ENCODE measurements at regions not wholly inside any gene's neighbourhood (a gene's known extent, or its start where the extent isn't known, plus 50 kb on each side); places are given as distances from the start of the nearest gene placed in this dataset.

DNA sequence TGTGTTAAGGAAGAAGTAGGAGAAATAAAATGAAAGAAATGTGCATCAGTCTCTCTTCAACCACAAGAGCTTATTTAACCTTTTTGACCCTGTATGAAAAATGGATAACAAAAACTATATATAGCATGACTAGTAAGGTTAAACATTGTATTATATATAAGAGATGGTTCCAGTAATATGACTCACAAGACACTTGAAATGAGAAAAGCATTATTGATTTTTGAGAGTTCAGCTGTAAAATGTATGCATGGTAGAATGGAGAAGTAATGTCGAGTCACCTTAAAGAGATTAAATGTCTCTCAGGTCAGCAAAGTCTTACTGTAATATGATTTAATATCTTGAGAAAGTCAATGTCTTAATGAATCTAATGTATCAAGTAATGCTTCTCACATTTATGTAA is 860.9 kb downstream of the TAF11L14 start:
- no peak overlapping the region for H3K4me2 ChIP-seq (ENCODE audit: low read depth, low read length, poor library complexity, severe bottlenecking)
- H3K4me1 ChIP-seq (ENCODE audit: low read length), result no peaks in the 10 kb centered on the region
- H3K36me3 ChIP-seq (ENCODE audit: insufficient read depth, low read length), result no peaks in the 10 kb centered on the region
- no peaks in the 10 kb centered on the region for H3K79me2 ChIP-seq (ENCODE audit: low read length)
- no peak overlapping the region for H3K27ac ChIP-seq (ENCODE audit: low read length)
- no peaks in the 10 kb centered on the region for H3K9me2 ChIP-seq (replicated peaks; ENCODE audit: insufficient read depth, low read length)
- no peak overlapping the region for H3K4me3 ChIP-seq (ENCODE audit: low read length)
- H2AFZ ChIP-seq (ENCODE audit: low read length), result no peak overlapping the region
- H4K20me1 ChIP-seq (ENCODE audit: insufficient read depth, low read depth, low read length), result no peaks in the 10 kb centered on the region
- H3K9me3 ChIP-seq (ENCODE audit: low read length), result peaks cover 23% of the 10 kb centered on the region
- H3K9ac ChIP-seq (ENCODE audit: low read length), result no peak overlapping the region
- no peaks in the 10 kb centered on the region for H3K27me3 ChIP-seq (ENCODE audit: low read length)
- no peak for DNase-seq

DNA sequence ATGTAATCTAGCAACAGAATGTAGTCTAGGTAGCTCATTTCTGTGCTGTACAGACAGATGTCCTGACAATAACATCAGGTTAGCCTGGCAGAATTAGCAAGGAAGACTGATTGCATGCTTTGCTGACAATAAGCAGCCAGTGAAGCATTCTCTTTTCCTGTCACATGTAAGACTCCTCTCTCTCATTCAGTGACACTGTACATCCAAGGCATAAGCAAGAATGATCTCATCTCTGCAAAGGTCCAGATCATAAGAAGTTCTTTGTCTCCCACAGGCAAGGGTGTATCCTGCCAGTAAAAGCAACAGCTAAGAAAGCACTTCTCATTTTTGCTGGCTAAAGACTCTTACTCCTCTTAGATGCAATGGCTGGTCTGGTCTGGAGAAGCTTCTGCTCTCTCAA is 861.8 kb downstream of the TAF11L14 start:
- Histone ChIP-seq H4K20me1 (ENCODE audit: insufficient read depth, low read depth, low read length) (no peaks in the 10 kb centered on the region), H3K9ac (ENCODE audit: low read length) (no peak overlapping the region), H3K4me3 (ENCODE audit: low read length) (no peak overlapping the region), H3K27ac (ENCODE audit: low read length) (no peak overlapping the region), H3K4me1 (ENCODE audit: low read length) (no peaks in the 10 kb centered on the region), H2AFZ (ENCODE audit: low read length) (no peak overlapping the region), H3K79me2 (ENCODE audit: low read length) (no peaks in the 10 kb centered on the region), H3K36me3 (ENCODE audit: insufficient read depth, low read length) (no peaks in the 10 kb centered on the region), H3K4me2 (ENCODE audit: low read depth, low read length, poor library complexity, severe bottlenecking) (no peak overlapping the region), H3K27me3 (ENCODE audit: low read length) (no peaks in the 10 kb centered on the region), H3K9me2 (replicated peaks; ENCODE audit: insufficient read depth, low read length) (no peaks in the 10 kb centered on the region), H3K9me3 (ENCODE audit: low read length) (peaks cover 24% of the 10 kb centered on the region)
- no peak for DNase-seq

DNA sequence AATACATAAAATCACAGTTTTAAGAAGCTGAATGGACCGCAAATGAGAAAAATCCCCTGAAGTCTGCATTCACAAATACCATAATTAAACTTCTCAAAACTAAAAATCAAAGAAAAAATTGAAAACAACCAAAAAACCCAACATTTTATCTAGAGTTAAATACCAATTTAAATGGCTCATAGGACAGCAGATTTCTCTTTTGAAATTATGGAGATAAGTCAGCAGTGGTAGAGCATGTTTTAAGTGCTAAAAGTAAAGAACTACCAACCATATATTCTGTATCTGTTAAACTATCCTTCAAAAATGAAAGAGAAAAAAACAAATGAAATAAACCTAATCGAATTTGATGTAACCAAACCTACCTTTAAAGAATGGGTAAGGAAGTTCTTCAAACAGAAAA is 862.8 kb downstream of the TAF11L14 start:
- no peaks in the 10 kb centered on the region for H3K27me3 ChIP-seq (ENCODE audit: low read length)
- H3K4me2 ChIP-seq (ENCODE audit: low read depth, low read length, poor library complexity, severe bottlenecking), result no peak overlapping the region
- H3K27ac ChIP-seq (ENCODE audit: low read length), result no peak overlapping the region
- H3K79me2 ChIP-seq (ENCODE audit: low read length), result no peaks in the 10 kb centered on the region
- H3K4me3 ChIP-seq (ENCODE audit: low read length), result no peak overlapping the region
- no peaks in the 10 kb centered on the region for H4K20me1 ChIP-seq (ENCODE audit: insufficient read depth, low read depth, low read length)
- no peak overlapping the region for H2AFZ ChIP-seq (ENCODE audit: low read length)
- peaks cover 19% of the 10 kb centered on the region for H3K9me3 ChIP-seq (ENCODE audit: low read length)
- no peak for DNase-seq
- H3K4me1 ChIP-seq (ENCODE audit: low read length), result no peaks in the 10 kb centered on the region
- H3K9ac ChIP-seq (ENCODE audit: low read length), result no peak overlapping the region
- no peaks in the 10 kb centered on the region for H3K36me3 ChIP-seq (ENCODE audit: insufficient read depth, low read length)
- H3K9me2 ChIP-seq (replicated peaks; ENCODE audit: insufficient read depth, low read length), result no peaks in the 10 kb centered on the region

DNA sequence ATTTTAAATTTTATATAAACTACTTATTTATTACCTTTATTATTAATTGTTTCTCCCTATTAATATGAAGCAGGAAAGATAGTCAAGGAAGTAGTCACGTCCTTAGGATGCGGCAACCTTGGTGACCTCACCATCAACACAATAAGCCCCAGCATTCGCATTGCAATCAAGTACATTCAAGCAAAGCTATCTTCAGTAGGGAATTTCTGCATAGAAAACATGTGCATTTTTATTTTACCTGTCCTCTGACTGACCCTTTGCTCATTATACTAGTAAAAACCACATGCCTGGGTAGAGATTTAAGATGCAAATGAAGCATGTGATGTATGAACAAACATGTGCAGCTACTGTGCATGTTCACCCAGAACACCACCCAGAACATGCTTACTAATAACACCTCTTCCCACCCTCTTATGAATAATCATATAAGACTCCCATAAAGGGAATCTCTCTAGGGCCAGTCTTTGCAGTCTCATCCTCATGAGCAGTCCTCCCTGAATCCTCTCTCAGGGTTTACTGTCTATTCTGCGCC is 869.6 kb downstream of the TAF11L14 start:
- Histone ChIP-seq H4K20me1 (ENCODE audit: insufficient read depth, low read depth, low read length) (no peaks in the 10 kb centered on the region), H3K27me3 (ENCODE audit: low read length) (no peaks in the 10 kb centered on the region), H3K9me2 (replicated peaks; ENCODE audit: insufficient read depth, low read length) (no peaks in the 10 kb centered on the region), H3K4me1 (ENCODE audit: low read length) (no peaks in the 10 kb centered on the region), H3K9me3 (ENCODE audit: low read length) (peaks cover 6% of the 10 kb centered on the region; the same call in 1 of the 2 replicates), H2AFZ (ENCODE audit: low read length) (no peak overlapping the region), H3K9ac (ENCODE audit: low read length) (no peak overlapping the region), H3K4me2 (ENCODE audit: low read depth, low read length, poor library complexity, severe bottlenecking) (no peak overlapping the region), H3K4me3 (ENCODE audit: low read length) (no peak overlapping the region), H3K36me3 (ENCODE audit: insufficient read depth, low read length) (no peaks in the 10 kb centered on the region), H3K27ac (ENCODE audit: low read length) (no peak overlapping the region), H3K79me2 (ENCODE audit: low read length) (no peaks in the 10 kb centered on the region)
- DNase-seq, result no peak

DNA sequence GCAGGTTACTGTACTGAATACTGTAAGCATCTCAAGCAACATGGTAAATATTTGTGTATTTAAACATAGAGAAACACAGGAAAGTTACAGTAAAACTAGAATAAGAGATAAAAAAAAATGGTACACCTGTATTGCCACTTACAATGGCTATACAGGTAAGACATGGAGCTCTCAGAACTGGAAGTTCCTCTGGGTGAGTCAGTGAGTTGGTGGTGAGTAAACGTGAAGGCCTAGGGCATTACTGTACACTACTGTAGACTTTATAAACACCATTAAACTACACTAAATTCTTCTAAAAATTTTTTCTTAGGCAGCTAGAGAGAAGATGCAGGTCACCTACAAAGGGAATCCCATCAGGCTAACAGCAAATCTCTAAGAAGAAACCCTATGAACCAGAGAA is 872.9 kb downstream of the TAF11L14 start:
- Histone ChIP-seq H4K20me1 (ENCODE audit: insufficient read depth, low read depth, low read length) (no peaks in the 10 kb centered on the region), H3K36me3 (ENCODE audit: insufficient read depth, low read length) (no peaks in the 10 kb centered on the region), H3K27ac (ENCODE audit: low read length) (no peak overlapping the region), H3K9ac (ENCODE audit: low read length) (no peak overlapping the region), H3K4me3 (ENCODE audit: low read length) (no peak overlapping the region), H3K79me2 (ENCODE audit: low read length) (no peaks in the 10 kb centered on the region), H3K9me2 (replicated peaks; ENCODE audit: insufficient read depth, low read length) (no peaks in the 10 kb centered on the region), H3K4me1 (ENCODE audit: low read length) (no peaks in the 10 kb centered on the region), H2AFZ (ENCODE audit: low read length) (no peak overlapping the region), H3K9me3 (ENCODE audit: low read length) (peaks cover 4% of the 10 kb centered on the region; the same call in 1 of the 2 replicates), H3K4me2 (ENCODE audit: low read depth, low read length, poor library complexity, severe bottlenecking) (no peak overlapping the region), H3K27me3 (ENCODE audit: low read length) (no peaks in the 10 kb centered on the region)
- no peak for DNase-seq

DNA sequence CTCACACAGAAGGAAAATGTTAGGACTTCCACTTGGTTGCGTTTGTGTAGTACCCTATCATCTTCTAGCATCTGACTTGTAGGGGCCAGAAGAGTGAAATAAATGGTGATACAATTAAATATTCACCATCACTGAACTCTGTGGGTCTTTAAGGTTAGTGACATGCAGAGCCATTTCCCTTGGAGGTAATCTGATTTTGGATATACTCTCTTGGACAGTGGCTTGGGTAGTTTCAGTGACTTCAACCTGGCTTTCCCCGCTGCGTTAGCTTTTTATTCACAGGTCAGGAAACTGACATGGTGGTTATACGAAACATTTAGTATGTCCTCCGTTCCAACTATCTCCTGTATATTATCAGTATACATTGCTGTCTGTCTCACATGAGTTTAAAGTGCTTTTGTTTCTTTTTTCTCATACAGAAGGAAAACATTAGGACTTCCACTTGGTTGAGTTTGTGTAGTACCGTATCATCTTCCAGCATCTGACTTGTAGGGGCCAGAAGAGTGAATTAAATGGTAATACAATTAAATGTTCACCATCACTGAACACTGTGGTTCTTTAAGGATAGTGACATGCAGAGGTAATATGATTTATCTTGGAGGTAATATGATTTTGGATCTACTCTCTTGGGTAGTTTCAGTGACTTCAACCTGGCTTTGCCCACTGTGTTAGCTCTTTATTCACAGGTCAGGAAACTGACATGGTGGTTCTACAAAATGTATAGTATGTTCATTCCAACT is 883.6 kb downstream of the TAF11L14 start:
- Histone ChIP-seq H3K27me3 (ENCODE audit: low read length) (no peaks in the 10 kb centered on the region), H3K9me3 (ENCODE audit: low read length) (peaks cover 13% of the 10 kb centered on the region; the same call in 1 of the 2 replicates), H2AFZ (ENCODE audit: low read length) (no peak overlapping the region), H3K4me2 (ENCODE audit: low read depth, low read length, poor library complexity, severe bottlenecking) (no peak overlapping the region), H3K4me3 (ENCODE audit: low read length) (no peak overlapping the region), H3K9me2 (replicated peaks; ENCODE audit: insufficient read depth, low read length) (no peaks in the 10 kb centered on the region), H3K4me1 (ENCODE audit: low read length) (no peaks in the 10 kb centered on the region), H3K79me2 (ENCODE audit: low read length) (no peaks in the 10 kb centered on the region), H4K20me1 (ENCODE audit: insufficient read depth, low read depth, low read length) (no peaks in the 10 kb centered on the region), H3K36me3 (ENCODE audit: insufficient read depth, low read length) (no peaks in the 10 kb centered on the region), H3K9ac (ENCODE audit: low read length) (no peak overlapping the region), H3K27ac (ENCODE audit: low read length) (no peak overlapping the region)
- DNase-seq, result no peak

DNA sequence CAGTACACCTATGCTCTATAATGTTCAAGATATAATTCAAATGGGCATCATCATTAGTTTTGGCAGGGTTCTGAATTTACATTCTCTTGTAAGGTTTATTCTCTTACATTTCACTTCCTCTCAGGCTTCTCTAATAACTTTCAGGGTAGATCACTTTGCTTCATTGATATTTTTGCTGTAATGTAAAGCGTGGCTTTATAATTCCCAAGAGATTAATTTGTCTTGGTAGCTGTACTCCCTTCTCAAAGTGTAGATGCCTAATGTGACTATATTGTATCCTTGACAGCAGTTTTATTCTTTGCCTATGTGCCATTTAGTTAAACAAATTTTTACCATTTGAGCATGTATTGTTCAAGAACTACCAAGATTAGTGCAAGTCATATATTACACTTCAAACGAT is 889.1 kb downstream of the TAF11L14 start:
- peaks cover 11% of the 10 kb centered on the region; the same call in 1 of the 2 replicates for H3K9me3 ChIP-seq (ENCODE audit: low read length)
- no peak overlapping the region for H3K4me2 ChIP-seq (ENCODE audit: low read depth, low read length, poor library complexity, severe bottlenecking)
- no peak overlapping the region for H3K4me3 ChIP-seq (ENCODE audit: low read length)
- H3K27me3 ChIP-seq (ENCODE audit: low read length), result no peaks in the 10 kb centered on the region
- H3K9ac ChIP-seq (ENCODE audit: low read length), result no peak overlapping the region
- no peaks in the 10 kb centered on the region for H3K79me2 ChIP-seq (ENCODE audit: low read length)
- no peaks in the 10 kb centered on the region for H3K9me2 ChIP-seq (replicated peaks; ENCODE audit: insufficient read depth, low read length)
- no peak overlapping the region for H2AFZ ChIP-seq (ENCODE audit: low read length)
- no peaks in the 10 kb centered on the region for H3K36me3 ChIP-seq (ENCODE audit: insufficient read depth, low read length)
- no peak for DNase-seq
- H3K4me1 ChIP-seq (ENCODE audit: low read length), result no peaks in the 10 kb centered on the region
- H4K20me1 ChIP-seq (ENCODE audit: insufficient read depth, low read depth, low read length), result no peaks in the 10 kb centered on the region
- no peak overlapping the region for H3K27ac ChIP-seq (ENCODE audit: low read length)

DNA sequence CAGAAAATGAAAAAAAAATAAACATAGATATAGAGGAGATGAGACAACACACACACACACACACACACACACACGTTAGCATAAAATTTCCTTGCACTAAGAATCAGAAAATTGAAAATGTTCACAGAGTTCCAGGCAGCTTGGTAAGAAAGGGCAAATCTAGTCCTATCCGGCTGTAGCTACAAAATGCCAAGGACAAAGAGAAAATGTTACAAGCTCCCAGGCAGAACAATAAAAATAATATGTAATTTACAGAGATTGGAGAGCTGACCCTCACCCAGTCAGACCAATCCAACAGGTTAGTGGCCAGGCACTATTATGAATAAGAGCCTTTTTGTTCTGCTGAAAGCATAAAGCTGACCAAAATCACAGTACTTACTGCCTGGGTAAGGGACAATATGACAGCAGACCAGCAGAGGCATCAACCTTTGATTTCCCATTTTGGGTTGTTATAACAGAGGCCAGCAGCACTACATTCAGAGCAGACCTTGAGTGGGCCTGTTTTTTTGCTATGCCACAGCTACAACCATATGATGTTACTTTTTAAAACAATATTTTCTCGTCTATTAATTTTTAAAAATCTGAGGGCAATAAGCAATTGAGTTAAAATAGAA is 892.6 kb downstream of the TAF11L14 start:
- no peaks in the 10 kb centered on the region; the same call in 1 of the 2 replicates for H3K9me3 ChIP-seq (ENCODE audit: low read length)
- H3K79me2 ChIP-seq (ENCODE audit: low read length), result no peaks in the 10 kb centered on the region
- no peaks in the 10 kb centered on the region for H3K36me3 ChIP-seq (ENCODE audit: insufficient read depth, low read length)
- H3K9ac ChIP-seq (ENCODE audit: low read length), result no peak overlapping the region
- H2AFZ ChIP-seq (ENCODE audit: low read length), result no peak overlapping the region
- no peaks in the 10 kb centered on the region for H4K20me1 ChIP-seq (ENCODE audit: insufficient read depth, low read depth, low read length)
- no peak for DNase-seq
- H3K4me3 ChIP-seq (ENCODE audit: low read length), result no peak overlapping the region
- no peaks in the 10 kb centered on the region for H3K4me1 ChIP-seq (ENCODE audit: low read length)
- H3K27ac ChIP-seq (ENCODE audit: low read length), result no peak overlapping the region
- no peak overlapping the region for H3K4me2 ChIP-seq (ENCODE audit: low read depth, low read length, poor library complexity, severe bottlenecking)
- H3K9me2 ChIP-seq (replicated peaks; ENCODE audit: insufficient read depth, low read length), result no peaks in the 10 kb centered on the region
- H3K27me3 ChIP-seq (ENCODE audit: low read length), result no peaks in the 10 kb centered on the region

All from Karpas-422 (cell line).